GM23248 (cell line): ENCODE measurements at regions not wholly inside any gene's neighbourhood (a gene's known extent, or its start where the extent isn't known, plus 50 kb on each side); places are given as distances from the start of the nearest gene placed in this dataset.

Experiments used
- EZH2 ChIP-seq: fragments of 200-600 bp; sonication (generic); IDR thresholded peaks from 2 replicates; pipeline ENCODE4 v1.6.1; 2018; ENCODE audit warnings: antibody characterized with exemption, mild to moderate bottlenecking; ENCODE audit not compliant: insufficient read depth, poor library complexity, severe bottlenecking
- EZH2phosphoT487 ChIP-seq: fragments of 200-600 bp; sonication (generic); IDR thresholded peaks from 2 replicates; pipeline ENCODE4 v1.6.1; 2018; ENCODE audit warnings: antibody characterized with exemption, moderate library complexity, mild to moderate bottlenecking, low read depth; ENCODE audit not compliant: insufficient read depth

DNA sequence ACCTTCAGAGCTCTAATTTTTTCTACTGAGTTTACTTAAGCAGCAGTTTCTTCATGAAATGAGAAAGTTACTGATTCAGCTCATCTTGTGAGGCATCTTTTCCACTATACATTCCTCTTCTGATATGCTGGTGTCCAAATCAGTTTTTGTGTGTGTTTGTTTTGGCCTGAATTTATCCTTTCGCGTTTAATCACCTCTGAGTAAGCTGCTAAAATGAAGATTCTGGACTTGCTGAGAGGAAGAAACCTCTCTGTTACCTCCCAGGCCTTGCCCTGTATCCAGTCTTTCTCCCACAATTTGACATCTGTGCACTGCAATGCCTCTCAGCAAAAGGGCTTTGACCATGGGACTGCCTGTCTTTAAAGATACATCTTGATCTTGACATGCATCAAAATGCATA is 536.2 kb upstream of the NRSN1 start:
- TF ChIP-seq EZH2 (no peak), EZH2phosphoT487 (no peak)
